Urinary bladder (tissue), 3 donors: ENCODE measurements at regions not wholly inside any gene's neighbourhood (a gene's known extent, or its start where the extent isn't known, plus 50 kb on each side); places are given as distances from the start of the nearest gene placed in this dataset.

Experiments
- DNase-seq: peaks from one replicate; pipeline ENCODE4 v3.0.0-alpha.2; 2015; ENCODE audit errors: extremely low spot score
- H3K27ac ChIP-seq: one replicate; pipeline ENCODE4 v1.5.1; 2013; ENCODE audit warnings: low read depth, mild to moderate bottlenecking, moderate library complexity
- H3K36me3 ChIP-seq: one replicate; pipeline ENCODE4 v1.6.1; 2013; ENCODE audit warnings: mild to moderate bottlenecking, moderate library complexity; ENCODE audit not compliant: insufficient read depth
- H3K4me1 ChIP-seq: one replicate; pipeline ENCODE4 v1.6.1; 2013; ENCODE audit warnings: mild to moderate bottlenecking, moderate library complexity; ENCODE audit not compliant: insufficient read depth
- H3K4me3 ChIP-seq: one replicate; pipeline ENCODE4 v1.5.1; 2013; ENCODE audit warnings: low read depth, low read length
- WGBS: extraction: QIAGEN DNeasy Blood & Tissue Kit; methylation state at CpG from one replicate; pipeline ENCODE4 v1.1.7; 2013; 5-methylcytosine and 5-hydroxymethylcytosine counted together
- donor health status: healthy with polysubstance abuse.
- donor health status: healthy.

GRCh38 chr22:47789171-47789570, 1026.7 kb downstream of the TBC1D22A start:
- Histone ChIP-seq H3K4me1 (no peaks in the 10 kb centered on the region), H3K36me3 (no peaks in the 10 kb centered on the region), H3K27ac (no peak overlapping the region), H3K4me3 (no peak overlapping the region)
- no peak for DNase-seq
- WGBS: 19% methylated on average over 3 of the region's 3 CpGs

GRCh38 chr22:47788461-47788860, 1026.0 kb downstream of the TBC1D22A start:
- Histone ChIP-seq H3K4me1 (no peaks in the 10 kb centered on the region), H3K27ac (no peak overlapping the region), H3K4me3 (no peak overlapping the region), H3K36me3 (no peaks in the 10 kb centered on the region)
- WGBS: 72% methylated on average over 11 of the region's 11 CpGs
- no peak for DNase-seq

- Histone ChIP-seq H3K4me1 (no peaks in the 10 kb centered on the region), H3K27ac (no peak overlapping the region), H3K36me3 (no peaks in the 10 kb centered on the region), H3K4me3 (no peak overlapping the region)
- DNase-seq: no peak
- WGBS: 81% methylated on average over 10 of the region's 10 CpGs
Measured at GRCh38 chr22:47787501-47788227, 1025.2 kb downstream of the TBC1D22A start.

GRCh38 chr22:47786650-47787290, 1024.3 kb downstream of the TBC1D22A start:
- WGBS: 79% methylated on average over 12 of the region's 12 CpGs
- Histone ChIP-seq H3K4me1 (no peaks in the 10 kb centered on the region), H3K4me3 (no peak overlapping the region), H3K36me3 (no peaks in the 10 kb centered on the region), H3K27ac (no peak overlapping the region)
- DNase-seq: no peak

GRCh38 chr22:47784991-47785390, 1022.5 kb downstream of the TBC1D22A start:
- Histone ChIP-seq H3K27ac (no peak overlapping the region), H3K4me1 (no peaks in the 10 kb centered on the region), H3K36me3 (no peaks in the 10 kb centered on the region), H3K4me3 (no peak overlapping the region)
- 86% methylated on average over 1 of the region's 1 CpG for WGBS
- no peak for DNase-seq

- no peak overlapping the region for H3K27ac ChIP-seq
- no peaks in the 10 kb centered on the region for H3K4me1 ChIP-seq
- 88% methylated on average over 4 of the region's 4 CpGs for WGBS
- DNase-seq: no peak
- no peaks in the 10 kb centered on the region for H3K36me3 ChIP-seq
- no peak overlapping the region for H3K4me3 ChIP-seq
Measured at GRCh38 chr22:47784367-47784983, 1022.0 kb downstream of the TBC1D22A start.

- WGBS: 79% methylated on average over 20 of the region's 20 CpGs
- Histone ChIP-seq H3K36me3 (no peaks in the 10 kb centered on the region), H3K4me3 (no peak overlapping the region), H3K4me1 (no peaks in the 10 kb centered on the region), H3K27ac (no peak overlapping the region)
- DNase-seq: no peak
Measured at GRCh38 chr22:47783433-47784366, 1021.2 kb downstream of the TBC1D22A start.

GRCh38 chr22:47782328-47783075, 1020.1 kb downstream of the TBC1D22A start:
- Histone ChIP-seq H3K4me3 (no peak overlapping the region), H3K36me3 (no peaks in the 10 kb centered on the region), H3K27ac (no peak overlapping the region), H3K4me1 (no peaks in the 10 kb centered on the region)
- 80% methylated on average over 15 of the region's 15 CpGs for WGBS
- no peak for DNase-seq

GRCh38 chr22:47781427-47782111, 1019.1 kb downstream of the TBC1D22A start:
- Histone ChIP-seq H3K4me3 (no peak overlapping the region), H3K27ac (no peak overlapping the region), H3K4me1 (no peaks in the 10 kb centered on the region), H3K36me3 (no peaks in the 10 kb centered on the region)
- 93% methylated on average over 20 of the region's 20 CpGs for WGBS
- no peak for DNase-seq

GRCh38 chr22:47781024-47781423, 1018.6 kb downstream of the TBC1D22A start:
- no peaks in the 10 kb centered on the region for H3K4me1 ChIP-seq
- H3K27ac ChIP-seq: no peak overlapping the region
- DNase-seq: no peak
- 78% methylated on average over 12 of the region's 12 CpGs for WGBS
- no peaks in the 10 kb centered on the region for H3K36me3 ChIP-seq
- H3K4me3 ChIP-seq: no peak overlapping the region

GRCh38 chr22:47780281-47780875, 1017.9 kb downstream of the TBC1D22A start:
- WGBS: 91% methylated on average over 14 of the region's 14 CpGs
- Histone ChIP-seq H3K4me1 (no peaks in the 10 kb centered on the region), H3K27ac (no peak overlapping the region), H3K4me3 (no peak overlapping the region), H3K36me3 (no peaks in the 10 kb centered on the region)
- DNase-seq: no peak

- DNase-seq: no peak
- H3K4me3 ChIP-seq: no peak overlapping the region
- no peaks in the 10 kb centered on the region for H3K4me1 ChIP-seq
- H3K27ac ChIP-seq: no peak overlapping the region
- H3K36me3 ChIP-seq: no peaks in the 10 kb centered on the region
- WGBS: 21% methylated on average over 7 of the region's 7 CpGs
Measured at GRCh38 chr22:47779474-47779873, 1017.0 kb downstream of the TBC1D22A start.
